ENCODE measurements at regions not wholly inside any gene's neighbourhood (a gene's known extent, or its start where the extent isn't known, plus 50 kb on each side); places are given as distances from the start of the nearest gene placed in this dataset.

DNA sequence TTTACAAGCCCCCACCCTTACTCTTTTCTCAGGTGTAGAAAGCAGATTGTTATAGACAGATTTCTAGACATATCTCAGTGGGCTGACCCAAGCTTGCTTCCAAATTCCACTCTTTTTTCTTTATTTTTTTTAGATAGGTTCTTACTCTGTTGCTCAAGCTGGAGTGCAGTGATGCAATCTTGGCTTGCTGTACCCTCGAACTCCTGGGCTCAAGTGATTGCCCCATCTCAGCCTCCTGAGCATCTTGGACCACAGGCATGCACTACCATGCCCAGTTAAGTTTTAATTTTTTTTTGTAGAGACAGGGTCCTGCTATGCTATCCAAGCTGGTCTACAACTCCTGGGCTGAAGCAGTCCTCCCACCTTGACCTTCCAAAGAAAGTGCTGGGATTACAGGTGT, 53.5 kb upstream of the ADAMTS9 start:
- no peaks in the 10 kb centered on the region for H3K9me3 ChIP-seq (ENCODE audit: low read depth, low read length)
- no peaks in the 10 kb centered on the region for H3K36me3 ChIP-seq (ENCODE audit: insufficient read depth, low read length)
- H3K4me3 ChIP-seq: no peak overlapping the region
- TF ChIP-seq EZH2 (IDR thresholded peaks at IDR 0.05) (no peak), FOXP2 (optimal IDR thresholded peaks at IDR 0.05; ENCODE audit: control extremely low read depth, extremely low read length, insufficient read depth) (no peak), POLR2AphosphoS5 (IDR thresholded peaks at IDR 0.05; ENCODE audit: borderline replicate concordance, low read depth, low read length) (no peak)
- no peak overlapping the region for H3K9ac ChIP-seq (ENCODE audit: insufficient read length)
- DNase-seq (ENCODE audit: low read depth, low spot score): no peak
- no peak overlapping the region for H3K27ac ChIP-seq

DNA sequence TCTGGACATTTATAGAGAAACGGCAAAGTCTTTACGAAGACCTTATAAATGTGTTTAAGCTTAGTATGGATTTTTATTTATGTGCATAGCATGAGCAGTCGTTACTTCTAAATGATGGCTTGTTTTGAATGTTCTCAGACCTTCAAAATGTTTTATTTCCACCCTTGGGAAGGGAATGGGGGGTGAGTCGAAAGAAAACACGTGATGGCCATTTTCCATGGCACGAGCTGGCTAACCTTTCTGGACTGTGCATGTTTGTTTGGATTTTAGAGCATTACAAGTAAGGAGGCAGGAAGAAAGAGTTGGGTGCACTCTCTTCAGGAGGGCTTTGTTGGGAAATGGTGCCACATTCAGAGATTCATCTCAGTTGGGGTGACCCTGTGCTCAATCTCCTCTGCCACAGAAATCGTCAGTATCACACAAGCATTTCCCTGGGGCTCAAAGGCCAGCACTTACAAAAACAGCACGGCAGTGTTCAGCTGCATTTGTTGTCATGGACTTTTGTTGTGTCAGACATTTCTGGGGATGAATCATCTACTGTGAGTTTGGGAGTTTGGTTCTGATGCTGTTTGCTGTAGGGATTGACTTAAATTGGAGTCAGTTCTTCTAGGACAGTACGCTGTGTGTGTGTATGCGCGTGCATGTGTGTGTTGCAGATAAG, 52.3 kb upstream of the ADAMTS9 start:
- DNase-seq (ENCODE audit: low read depth, low spot score): no peak
- no peak overlapping the region for H3K9ac ChIP-seq (ENCODE audit: insufficient read length)
- no peak for TF ChIP-seq POLR2AphosphoS5 (IDR thresholded peaks at IDR 0.05; ENCODE audit: borderline replicate concordance, low read depth, low read length)
- TF ChIP-seq FOXP2 (optimal IDR thresholded peaks at IDR 0.05; ENCODE audit: control extremely low read depth, extremely low read length, insufficient read depth): no peak
- TF ChIP-seq EZH2 (IDR thresholded peaks at IDR 0.05): no peak
- no peak overlapping the region for H3K27ac ChIP-seq
- no peaks in the 10 kb centered on the region for H3K36me3 ChIP-seq (ENCODE audit: insufficient read depth, low read length)
- no peaks in the 10 kb centered on the region for H3K9me3 ChIP-seq (ENCODE audit: low read depth, low read length)
- H3K4me3 ChIP-seq: no peak overlapping the region

Measured in SK-N-MC (cell line).